ENCODE measurements at regions not wholly inside any gene's neighbourhood (a gene's known extent, or its start where the extent isn't known, plus 50 kb on each side); places are given as distances from the start of the nearest gene placed in this dataset.

- Histone ChIP-seq H3T11ph (ENCODE audit: low read length) (no peak overlapping the region), H3K18ac (ENCODE audit: insufficient read length, low read depth, low read length) (no peak overlapping the region), H4K91ac (ENCODE audit: insufficient read length, low read depth, low read length) (no peak overlapping the region), H3K79me1 (ENCODE audit: insufficient read depth, low read depth, low read length, poor library complexity, severe bottlenecking) (no peaks in the 10 kb centered on the region), H3K79me2 (ENCODE audit: insufficient read depth, low read length) (no peaks in the 10 kb centered on the region), H4K5ac (ENCODE audit: insufficient read length, low read depth, low read length) (no peak overlapping the region), H3K9me3 (ENCODE audit: control insufficient read depth, low read depth, low read length) (peaks cover 8% of the 10 kb centered on the region), H3K14ac (ENCODE audit: insufficient read depth, low read length) (no peak overlapping the region), H3K4ac (ENCODE audit: low read depth, low read length) (no peak overlapping the region), H3K4me1 (ENCODE audit: insufficient read depth, low read length) (peaks cover 3% of the 10 kb centered on the region; the same call in 1 of the 2 replicates), H2BK20ac (ENCODE audit: low read depth, low read length, poor library complexity, severe bottlenecking) (no peak overlapping the region), H4K20me1 (ENCODE audit: control insufficient read depth, insufficient read depth, insufficient read length) (no peaks in the 10 kb centered on the region), H4K8ac (replicated peaks; ENCODE audit: insufficient read length, low read depth, low read length) (no peak overlapping the region), H2BK12ac (ENCODE audit: insufficient read length, low read depth, low read length) (no peak overlapping the region), H3K27ac (ENCODE audit: insufficient read length, low read depth, low read length) (no peak overlapping the region), H3K4me2 (ENCODE audit: insufficient read depth, insufficient read length, low read length) (peak overlapping the region; percentile 14), H2AK5ac (ENCODE audit: insufficient read length, low read length) (no peak overlapping the region), H2BK5ac (ENCODE audit: insufficient read length, low read length) (no peak overlapping the region), H3K23ac (ENCODE audit: insufficient read length, low read depth, low read length) (no peak overlapping the region), H2BK120ac (ENCODE audit: low read depth, low read length, poor library complexity, severe bottlenecking) (no peak overlapping the region), H2AFZ (ENCODE audit: low read length) (no peak overlapping the region), H3K56ac (ENCODE audit: insufficient read length, low read depth, low read length) (no peak overlapping the region), H2BK15ac (ENCODE audit: low read depth, low read length) (no peak overlapping the region), H3K23me2 (ENCODE audit: insufficient read length, low read depth, low read length, poor library complexity, severe bottlenecking) (no peaks in the 10 kb centered on the region), H3K27me3 (ENCODE audit: insufficient read depth, low read length) (no peaks in the 10 kb centered on the region; the same call in 1 of the 2 replicates), H3K9ac (ENCODE audit: extremely low read depth, insufficient read length, low read length) (no peak overlapping the region)
- peak; percentile 30 for DNase-seq
- TF ChIP-seq CTCF (conservative IDR thresholded peaks at IDR 0.05): no peak
- Mint-ChIP-seq H3K27ac (peak overlapping the region in 1 of 3 experiments; percentile 90; a peak in 2 of 7 replicates), H3K4me3 (no peak overlapping the region; a peak in 1 of 5 replicates), H3K27me3 (ENCODE audit: low read depth) (peaks cover 27% of the 10 kb centered on the region), H3K4me1 (peaks cover 36 to 37% of the 10 kb centered on the region in 2 experiments), H3K36me3 (ENCODE audit: insufficient read depth in 1 of 3, low read depth in 3 of 3) (peaks cover 28 to 63% (median 37%) of the 10 kb centered on the region in 3 experiments), H3K9me3 (peaks cover 49 to 51% of the 10 kb centered on the region in 2 experiments)
- WGBS (ENCODE audit: extremely low coverage, insufficient read length, low lambda C conversion rate): no CpG with 5 or more reads among the region's 1 CpG
Observed at GRCh38 chrX:117327373-117327772, 789.2 kb downstream of the KLHL13 start.
